ENCODE measurements at regions not wholly inside any gene's neighbourhood (a gene's known extent, or its start where the extent isn't known, plus 50 kb on each side); places are given as distances from the start of the nearest gene placed in this dataset.

- no peaks in the 10 kb centered on the region for H3K79me2 ChIP-seq (ENCODE audit: control insufficient read depth, low read length)
- no peaks in the 10 kb centered on the region for H3F3A ChIP-seq (ENCODE audit: control insufficient read depth, insufficient read depth)
- TF ChIP-seq EZH2phosphoT487 (IDR thresholded peaks at IDR 0.05; ENCODE audit: borderline replicate concordance, low read length) (no peak), CTCF (IDR thresholded peaks at IDR 0.05; ENCODE audit: low read depth, low read length, poor library complexity, severe bottlenecking) (no peak)
- H3K27ac ChIP-seq (ENCODE audit: low read depth, low read length), result no peak overlapping the region
- no peaks in the 10 kb centered on the region for H3K27me3 ChIP-seq (ENCODE audit: control insufficient read depth, low read length)
- no peaks in the 10 kb centered on the region for H3K36me3 ChIP-seq (ENCODE audit: control insufficient read depth, low read length)
- H3K9me2 ChIP-seq (replicated peaks; ENCODE audit: control insufficient read depth, low read length), result no peaks in the 10 kb centered on the region
- H3K4me1 ChIP-seq (ENCODE audit: control insufficient read depth, low read length), result no peaks in the 10 kb centered on the region
- H3K4me2 ChIP-seq (ENCODE audit: low read length), result no peak overlapping the region
- H3K9me3 ChIP-seq (ENCODE audit: control insufficient read depth, insufficient read depth, low read length), result no peaks in the 10 kb centered on the region
- no peaks in the 10 kb centered on the region for H4K20me1 ChIP-seq (ENCODE audit: control insufficient read depth, insufficient read depth, low read depth, low read length)
- H3K4me3 ChIP-seq (ENCODE audit: low read length), result no peak overlapping the region
Observed at GRCh38 chr15:39246523-39246922, 334.4 kb upstream of the THBS1 start.

GRCh38 chr15:39247574-39247973 is 333.3 kb upstream of the THBS1 start:
- H3K4me1 ChIP-seq (ENCODE audit: control insufficient read depth, low read length), result no peaks in the 10 kb centered on the region
- H3K4me3 ChIP-seq (ENCODE audit: low read length), result no peak overlapping the region
- TF ChIP-seq CTCF (IDR thresholded peaks at IDR 0.05; ENCODE audit: low read depth, low read length, poor library complexity, severe bottlenecking), result no peak
- no peak for TF ChIP-seq EZH2phosphoT487 (IDR thresholded peaks at IDR 0.05; ENCODE audit: borderline replicate concordance, low read length)
- H3K36me3 ChIP-seq (ENCODE audit: control insufficient read depth, low read length), result no peaks in the 10 kb centered on the region
- no peak overlapping the region for H3K27ac ChIP-seq (ENCODE audit: low read depth, low read length)
- H3K4me2 ChIP-seq (ENCODE audit: low read length), result no peak overlapping the region
- no peaks in the 10 kb centered on the region for H3K27me3 ChIP-seq (ENCODE audit: control insufficient read depth, low read length)
- H3F3A ChIP-seq (ENCODE audit: control insufficient read depth, insufficient read depth), result no peaks in the 10 kb centered on the region
- H4K20me1 ChIP-seq (ENCODE audit: control insufficient read depth, insufficient read depth, low read depth, low read length), result no peaks in the 10 kb centered on the region
- no peaks in the 10 kb centered on the region for H3K9me3 ChIP-seq (ENCODE audit: control insufficient read depth, insufficient read depth, low read length)
- no peaks in the 10 kb centered on the region for H3K9me2 ChIP-seq (replicated peaks; ENCODE audit: control insufficient read depth, low read length)
- H3K79me2 ChIP-seq (ENCODE audit: control insufficient read depth, low read length), result no peaks in the 10 kb centered on the region

- H3K36me3 ChIP-seq (ENCODE audit: control insufficient read depth, low read length), result no peaks in the 10 kb centered on the region
- H3K9me2 ChIP-seq (replicated peaks; ENCODE audit: control insufficient read depth, low read length), result no peaks in the 10 kb centered on the region
- no peak overlapping the region for H3K4me3 ChIP-seq (ENCODE audit: low read length)
- H3K4me2 ChIP-seq (ENCODE audit: low read length), result no peak overlapping the region
- H3K4me1 ChIP-seq (ENCODE audit: control insufficient read depth, low read length), result no peaks in the 10 kb centered on the region
- TF ChIP-seq CTCF (IDR thresholded peaks at IDR 0.05; ENCODE audit: low read depth, low read length, poor library complexity, severe bottlenecking) (no peak), EZH2phosphoT487 (IDR thresholded peaks at IDR 0.05; ENCODE audit: borderline replicate concordance, low read length) (no peak)
- H3K79me2 ChIP-seq (ENCODE audit: control insufficient read depth, low read length), result no peaks in the 10 kb centered on the region
- no peaks in the 10 kb centered on the region for H3K27me3 ChIP-seq (ENCODE audit: control insufficient read depth, low read length)
- no peaks in the 10 kb centered on the region for H3K9me3 ChIP-seq (ENCODE audit: control insufficient read depth, insufficient read depth, low read length)
- no peaks in the 10 kb centered on the region for H4K20me1 ChIP-seq (ENCODE audit: control insufficient read depth, insufficient read depth, low read depth, low read length)
- H3F3A ChIP-seq (ENCODE audit: control insufficient read depth, insufficient read depth), result no peaks in the 10 kb centered on the region
- H3K27ac ChIP-seq (ENCODE audit: low read depth, low read length), result no peak overlapping the region
Observed at GRCh38 chr15:39248204-39248603, 332.7 kb upstream of the THBS1 start.

GRCh38 chr15:39250001-39250400 is 330.9 kb upstream of the THBS1 start:
- Histone ChIP-seq H3K4me2 (ENCODE audit: low read length) (no peak overlapping the region), H3K27ac (ENCODE audit: low read depth, low read length) (no peak overlapping the region), H3K79me2 (ENCODE audit: control insufficient read depth, low read length) (no peaks in the 10 kb centered on the region), H3K4me1 (ENCODE audit: control insufficient read depth, low read length) (no peaks in the 10 kb centered on the region), H3K27me3 (ENCODE audit: control insufficient read depth, low read length) (no peaks in the 10 kb centered on the region), H4K20me1 (ENCODE audit: control insufficient read depth, insufficient read depth, low read depth, low read length) (no peaks in the 10 kb centered on the region), H3K9me2 (replicated peaks; ENCODE audit: control insufficient read depth, low read length) (no peaks in the 10 kb centered on the region), H3K9me3 (ENCODE audit: control insufficient read depth, insufficient read depth, low read length) (no peaks in the 10 kb centered on the region), H3K4me3 (ENCODE audit: low read length) (no peak overlapping the region), H3F3A (ENCODE audit: control insufficient read depth, insufficient read depth) (no peaks in the 10 kb centered on the region), H3K36me3 (ENCODE audit: control insufficient read depth, low read length) (no peaks in the 10 kb centered on the region)
- no peak for TF ChIP-seq CTCF (IDR thresholded peaks at IDR 0.05; ENCODE audit: low read depth, low read length, poor library complexity, severe bottlenecking)
- TF ChIP-seq EZH2phosphoT487 (IDR thresholded peaks at IDR 0.05; ENCODE audit: borderline replicate concordance, low read length), result no peak
